HG03196 (cell line): ENCODE measurements at regions not wholly inside any gene's neighbourhood (a gene's known extent, or its start where the extent isn't known, plus 50 kb on each side); places are given as distances from the start of the nearest gene placed in this dataset.
A peak's percentile ranks its signal among the peaks of the same experiment; 100 is the strongest.
"Not testable (repeated sequence)": the region's sequence is repeated elsewhere in the genome, so short reads cannot be mapped to it uniquely, and the experiment has no call there.

Experiments used
- ATAC-seq: cut with Tn5 transposase; IDR thresholded peaks from one replicate; pipeline ENCODE4 v1.9.1; 2021; ENCODE audit not compliant: unreplicated experiment

DNA sequence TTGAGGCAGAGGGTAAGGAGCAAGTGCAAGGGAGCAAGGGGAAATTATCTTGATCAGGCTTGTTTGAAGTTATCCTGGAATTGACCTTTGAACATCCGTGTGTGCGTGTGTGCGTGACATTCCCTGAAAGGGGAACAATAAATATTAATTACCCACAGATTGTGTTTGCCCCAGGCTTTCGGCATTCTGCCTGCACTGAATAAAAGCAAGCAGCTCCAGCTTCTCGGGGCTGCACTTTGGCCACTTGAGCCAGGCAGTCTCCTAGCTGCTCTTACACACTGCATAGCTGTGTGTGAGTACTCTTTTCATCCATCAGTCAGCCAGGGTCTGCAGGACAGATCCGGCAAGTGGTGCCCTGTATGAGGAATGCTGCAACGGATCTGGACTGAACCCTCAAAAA, 107.7 kb upstream of the BTN3A2 start:
- no peak for ATAC-seq

DNA sequence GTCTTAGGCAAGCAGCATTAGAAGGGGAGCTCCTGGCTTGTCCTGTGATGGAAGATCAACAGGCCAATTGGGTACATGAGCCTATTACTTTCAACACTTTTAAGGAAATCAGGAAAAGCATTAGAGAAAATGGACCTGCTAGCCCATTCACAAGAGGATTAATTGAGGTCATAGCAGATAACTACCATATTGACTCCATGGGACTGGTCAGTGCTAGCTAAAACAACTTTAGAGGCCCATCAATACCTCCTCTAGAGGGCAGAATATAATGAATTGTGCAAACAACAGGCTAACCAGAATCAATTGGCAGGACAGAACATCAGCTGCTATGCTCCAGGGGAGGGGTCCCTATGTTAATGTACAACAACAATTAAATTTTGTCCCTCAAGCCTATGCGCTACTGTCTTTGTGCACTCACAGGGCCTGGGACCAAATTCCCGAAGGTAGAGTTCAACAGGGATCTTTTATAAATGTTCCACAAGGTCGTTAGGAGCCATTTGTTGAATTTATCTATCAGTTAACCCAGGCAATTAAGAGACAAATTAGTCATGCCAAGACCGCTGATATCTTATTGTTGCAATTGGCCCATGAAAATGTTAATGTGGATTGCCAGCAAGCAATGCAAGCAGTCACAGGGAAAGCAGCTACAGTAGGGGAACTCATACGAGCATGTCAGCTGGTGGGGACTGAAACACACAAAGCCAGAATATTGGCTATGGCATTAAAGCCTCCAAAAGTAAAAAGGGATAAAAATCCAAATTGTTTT, 106.6 kb upstream of the BTN3A2 start:
- ATAC-seq = no peak

DNA sequence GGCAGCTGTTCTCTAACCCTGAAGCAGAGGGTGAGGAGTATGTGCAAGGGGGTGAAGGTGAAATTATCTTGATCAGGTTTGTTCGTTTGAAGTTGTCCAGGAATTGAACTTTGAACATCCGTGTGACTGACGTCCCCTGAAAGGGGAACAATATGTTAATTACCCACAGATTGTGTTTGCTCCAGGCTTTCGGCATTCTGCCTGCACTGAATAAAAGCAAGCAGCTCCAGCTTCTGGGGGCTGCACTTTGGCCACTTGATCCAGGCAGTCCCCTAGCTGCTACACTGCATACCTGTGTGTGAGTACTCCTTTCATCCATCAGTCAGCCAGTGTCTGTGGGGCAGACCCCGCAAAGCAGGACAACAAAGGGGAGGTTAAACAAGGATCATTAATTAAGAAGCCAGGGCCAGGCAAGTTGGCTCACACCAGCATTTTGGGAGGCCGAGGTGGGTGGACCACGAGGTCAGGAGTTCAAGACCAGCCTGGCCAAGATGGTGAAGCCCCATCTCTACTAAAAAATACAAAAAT, 104.8 kb upstream of the BTN3A2 start:
- ATAC-seq = no peak

DNA sequence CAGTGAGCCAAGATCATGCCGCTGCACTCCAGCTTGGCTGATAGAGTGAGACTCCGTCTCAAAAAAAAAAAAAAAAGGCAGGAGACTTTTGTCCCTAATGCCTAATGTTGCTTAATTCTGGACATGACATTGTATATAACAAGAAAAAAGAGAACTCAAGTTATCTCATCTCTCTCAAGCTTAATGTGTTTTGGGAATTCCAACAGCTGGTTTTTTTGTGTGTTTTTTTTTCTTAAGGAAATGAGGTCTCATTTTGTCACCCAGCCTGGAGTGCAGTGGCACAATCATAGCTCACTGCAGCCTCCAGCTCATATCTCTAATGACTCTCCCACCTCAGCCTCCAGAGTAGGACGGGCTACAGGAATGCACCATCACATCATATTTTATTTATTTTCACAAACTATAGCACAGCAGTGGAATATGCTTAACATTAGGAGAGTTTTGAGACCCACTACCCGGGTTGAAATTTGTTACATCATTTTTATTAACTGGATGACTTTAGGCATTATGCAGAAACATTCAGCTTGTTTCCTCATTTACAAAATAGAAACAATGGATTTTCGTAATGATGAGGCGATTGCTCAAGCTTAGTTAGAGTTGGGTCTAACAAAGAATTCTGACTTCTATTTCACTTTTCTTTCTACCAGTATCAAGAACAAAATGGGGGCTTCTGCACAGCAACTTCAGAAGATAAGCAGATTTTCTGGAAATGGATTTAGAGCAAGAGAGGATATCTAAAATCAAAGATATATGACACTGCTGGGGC, 104.1 kb upstream of the BTN3A2 start:
- no peak for ATAC-seq

DNA sequence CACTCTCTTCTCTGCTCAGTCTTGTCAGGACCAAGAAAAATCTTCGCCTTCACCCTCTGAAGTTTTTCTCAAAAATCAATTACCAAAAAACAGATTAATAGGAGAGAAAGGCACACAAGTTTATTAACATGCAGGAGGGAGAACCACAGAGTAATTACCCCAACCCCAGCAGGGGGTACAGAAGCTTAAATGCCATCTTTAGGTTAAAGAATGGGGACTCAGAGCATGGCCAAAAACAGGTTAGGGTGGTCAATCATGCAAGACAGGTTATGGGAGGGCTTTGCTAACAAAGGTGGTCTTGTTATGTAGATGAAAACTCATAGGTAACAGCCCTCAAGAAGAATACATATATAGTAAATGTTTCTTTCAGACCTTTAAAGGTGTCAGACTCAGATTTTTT, 100.5 kb upstream of the BTN3A2 start:
- ATAC-seq = no peak

DNA sequence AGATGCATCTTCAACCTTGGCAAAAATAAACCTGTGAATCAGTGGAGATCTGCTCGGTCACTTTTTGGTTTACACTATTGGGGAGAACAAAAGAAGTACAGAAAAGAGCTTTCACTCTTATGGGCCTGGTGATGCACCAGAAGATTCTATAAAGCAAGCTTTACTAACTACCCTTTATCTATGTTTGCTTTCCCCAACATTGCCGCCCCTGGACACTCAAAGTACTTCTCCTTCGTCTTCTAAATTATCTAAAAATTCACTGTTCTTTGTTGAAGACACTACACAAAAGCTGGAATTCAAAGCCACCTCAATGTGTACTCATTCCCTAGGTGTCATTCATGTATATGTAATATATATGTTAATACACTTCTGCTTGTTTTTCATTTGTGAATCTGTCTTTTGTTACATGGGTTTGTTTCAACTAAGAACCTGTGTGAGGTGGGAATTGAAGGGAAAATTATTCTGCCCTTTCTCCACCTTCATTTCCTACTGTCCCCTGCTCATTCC, 97.9 kb upstream of the BTN3A2 start:
- no peak for ATAC-seq

DNA sequence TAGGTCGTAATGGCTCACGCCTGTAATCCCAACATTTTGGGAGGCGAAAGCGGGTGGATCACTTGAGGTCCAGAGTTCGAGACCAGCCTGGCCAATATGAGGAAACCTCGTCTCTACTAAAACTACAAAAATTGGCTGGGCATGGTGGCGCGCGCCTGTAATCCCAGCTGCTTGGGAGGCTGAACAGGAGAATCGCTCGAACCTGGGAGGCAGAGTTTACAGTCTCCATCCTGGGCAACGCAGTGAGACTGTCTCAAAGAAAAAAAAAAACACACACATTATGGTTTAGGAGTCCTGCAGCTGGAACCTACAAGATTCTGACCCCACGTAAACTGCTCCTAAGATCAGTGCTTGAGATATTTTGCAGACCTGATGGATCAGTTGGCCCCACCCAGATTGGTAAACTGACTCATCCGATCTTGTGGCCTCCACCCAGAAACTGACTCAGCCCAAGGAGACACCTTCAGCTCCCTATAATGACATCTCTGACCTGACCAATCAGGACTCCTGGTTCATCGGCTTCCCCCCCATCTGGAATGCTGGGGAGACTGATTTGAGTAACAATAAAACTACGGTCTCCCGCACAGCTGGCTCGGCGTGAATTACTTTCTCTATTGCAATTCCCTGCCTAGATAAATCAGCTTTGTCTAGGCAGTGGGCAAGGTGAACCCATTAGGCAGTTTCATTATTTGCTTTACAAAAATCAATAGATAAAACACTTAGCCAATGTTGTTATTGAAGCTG, 96.2 kb upstream of the BTN3A2 start:
- ATAC-seq = no peak

DNA sequence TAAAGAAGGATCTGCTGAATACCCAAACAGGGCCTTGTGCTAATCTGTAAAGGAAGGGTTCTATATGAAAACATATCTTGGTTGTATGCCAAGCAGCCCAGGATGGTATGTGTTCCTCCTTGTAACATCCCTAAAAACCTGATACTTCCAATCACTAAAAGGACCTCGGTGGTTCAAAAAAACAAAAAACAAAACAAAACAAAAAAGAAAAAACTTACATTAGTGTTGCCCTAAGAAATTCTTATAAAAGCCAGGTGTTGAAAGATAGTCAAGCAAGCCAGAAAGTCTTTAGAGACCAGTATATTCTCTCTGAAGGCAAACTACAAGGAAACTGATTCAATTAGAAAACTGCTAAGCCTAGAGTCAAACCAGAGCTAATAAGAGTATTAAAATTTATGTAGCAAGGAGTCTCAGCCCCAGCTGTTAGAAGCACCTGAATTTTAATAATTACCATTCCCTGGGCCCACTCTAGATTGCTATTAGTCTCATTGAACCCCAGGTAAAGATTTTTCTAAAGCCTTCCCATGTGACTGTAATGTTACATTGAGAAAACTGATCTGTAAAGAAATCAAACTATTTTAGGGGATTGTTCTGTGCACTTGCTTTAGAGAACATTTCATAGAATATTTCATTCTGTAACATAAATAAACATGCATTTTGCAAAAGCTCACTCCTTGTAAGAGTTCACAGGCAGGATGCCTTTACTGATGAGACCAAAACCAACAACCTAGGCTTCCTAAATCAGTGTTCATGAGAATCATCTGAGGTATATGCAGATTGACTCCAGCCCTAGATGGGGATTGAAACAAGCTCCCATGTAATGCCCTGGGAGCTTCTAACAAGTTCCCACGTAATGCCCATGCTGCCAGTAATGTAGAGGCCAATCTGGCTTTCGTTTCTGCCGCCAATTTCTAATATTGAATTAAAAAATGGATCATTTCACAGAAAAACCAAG, 95.2 kb upstream of the BTN3A2 start:
- no peak for ATAC-seq

DNA sequence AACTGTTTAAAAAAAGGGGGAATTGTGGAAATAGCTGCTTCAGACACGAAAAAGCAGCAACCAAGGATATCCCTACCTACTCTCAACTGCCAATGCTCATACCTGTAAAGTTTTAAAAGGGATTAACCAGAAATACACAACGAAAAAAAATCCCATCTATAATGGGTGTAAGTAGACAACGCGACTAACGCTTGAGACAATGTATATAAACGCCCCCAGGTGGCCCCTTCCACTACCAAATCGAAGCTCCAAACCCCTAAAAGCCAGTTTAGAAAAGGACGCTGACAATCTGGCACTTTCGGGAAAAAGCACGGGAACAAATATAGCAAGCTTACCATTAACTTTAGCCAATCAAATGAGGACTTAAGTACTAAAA, 94.5 kb upstream of the BTN3A2 start:
- no peak for ATAC-seq

DNA sequence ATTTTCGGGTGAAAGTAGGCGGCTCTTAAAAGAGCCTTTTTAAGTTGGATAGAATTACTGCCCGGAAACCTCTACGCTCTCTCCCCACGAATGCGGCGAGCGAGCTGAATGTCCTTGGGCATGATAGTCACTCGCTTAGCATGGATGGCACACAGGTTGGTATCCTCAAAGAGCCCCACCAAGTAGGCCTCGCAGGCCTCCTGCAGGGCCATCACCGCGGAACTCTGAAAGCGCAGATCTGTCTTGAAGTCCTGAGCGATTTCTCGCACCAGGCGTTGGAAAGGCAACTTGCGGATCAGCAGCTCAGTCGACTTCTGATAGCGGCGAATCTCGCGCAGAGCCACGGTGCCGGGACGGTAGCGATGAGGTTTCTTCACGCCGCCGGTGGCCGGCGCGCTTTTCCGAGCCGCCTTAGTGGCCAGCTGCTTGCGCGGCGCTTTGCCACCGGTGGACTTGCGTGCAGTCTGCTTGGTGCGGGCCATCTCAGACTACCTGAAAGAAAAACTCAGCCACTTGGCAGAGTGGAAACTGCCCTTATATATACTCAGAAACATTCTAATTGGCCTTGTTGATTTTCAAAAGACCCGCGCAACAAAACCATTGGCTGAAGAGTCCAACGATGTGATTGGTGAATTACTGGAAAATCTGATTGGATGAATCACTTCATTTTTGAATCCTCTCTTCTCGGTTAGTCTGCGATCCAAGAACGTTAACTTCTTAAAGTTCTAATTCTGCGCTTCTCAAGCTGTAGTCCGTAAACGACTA, 93.9 kb upstream of the BTN3A2 start:
- ATAC-seq = peak; percentile 26

DNA sequence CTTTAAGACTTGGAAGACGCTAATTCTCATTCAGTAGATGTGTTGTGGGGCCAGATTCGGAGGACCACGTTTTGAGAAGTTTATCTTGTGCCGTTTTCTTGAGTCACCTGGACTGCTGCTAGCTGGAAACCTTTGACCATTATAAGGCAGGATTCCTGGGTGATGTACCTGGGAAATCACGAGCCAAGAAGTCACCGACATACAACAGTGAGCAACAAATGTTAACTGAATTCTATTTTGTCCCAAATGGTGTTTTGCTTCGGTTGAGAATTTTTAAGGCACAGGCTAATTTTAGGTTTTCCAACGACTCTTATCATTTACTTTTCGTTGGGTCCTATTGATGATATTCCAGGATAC, 93.4 kb upstream of the BTN3A2 start:
- ATAC-seq = no peak

DNA sequence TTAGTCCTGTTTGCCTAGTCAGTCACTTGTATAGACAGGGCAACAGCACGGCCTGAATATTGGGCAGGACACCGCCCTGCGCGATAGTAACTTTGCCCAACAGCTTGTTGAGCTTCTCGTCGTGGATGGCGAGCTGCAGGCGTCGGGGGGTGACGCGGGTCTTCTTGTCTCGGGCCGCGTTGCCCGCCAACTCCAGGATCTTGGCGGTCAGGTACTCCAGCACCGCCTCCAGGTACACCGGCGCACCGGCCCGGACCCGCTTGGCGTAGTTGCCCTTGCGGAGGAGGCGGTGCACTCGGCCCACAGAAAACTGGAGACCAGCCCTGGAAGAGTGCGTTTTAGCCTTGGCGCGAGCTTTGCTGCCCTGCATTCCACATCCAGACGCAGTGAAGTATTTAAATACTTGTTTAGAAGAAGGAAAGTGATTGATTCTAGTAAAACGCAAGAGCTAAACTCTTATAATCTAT, 92.8 kb upstream of the BTN3A2 start:
- peak; percentile 6 for ATAC-seq

DNA sequence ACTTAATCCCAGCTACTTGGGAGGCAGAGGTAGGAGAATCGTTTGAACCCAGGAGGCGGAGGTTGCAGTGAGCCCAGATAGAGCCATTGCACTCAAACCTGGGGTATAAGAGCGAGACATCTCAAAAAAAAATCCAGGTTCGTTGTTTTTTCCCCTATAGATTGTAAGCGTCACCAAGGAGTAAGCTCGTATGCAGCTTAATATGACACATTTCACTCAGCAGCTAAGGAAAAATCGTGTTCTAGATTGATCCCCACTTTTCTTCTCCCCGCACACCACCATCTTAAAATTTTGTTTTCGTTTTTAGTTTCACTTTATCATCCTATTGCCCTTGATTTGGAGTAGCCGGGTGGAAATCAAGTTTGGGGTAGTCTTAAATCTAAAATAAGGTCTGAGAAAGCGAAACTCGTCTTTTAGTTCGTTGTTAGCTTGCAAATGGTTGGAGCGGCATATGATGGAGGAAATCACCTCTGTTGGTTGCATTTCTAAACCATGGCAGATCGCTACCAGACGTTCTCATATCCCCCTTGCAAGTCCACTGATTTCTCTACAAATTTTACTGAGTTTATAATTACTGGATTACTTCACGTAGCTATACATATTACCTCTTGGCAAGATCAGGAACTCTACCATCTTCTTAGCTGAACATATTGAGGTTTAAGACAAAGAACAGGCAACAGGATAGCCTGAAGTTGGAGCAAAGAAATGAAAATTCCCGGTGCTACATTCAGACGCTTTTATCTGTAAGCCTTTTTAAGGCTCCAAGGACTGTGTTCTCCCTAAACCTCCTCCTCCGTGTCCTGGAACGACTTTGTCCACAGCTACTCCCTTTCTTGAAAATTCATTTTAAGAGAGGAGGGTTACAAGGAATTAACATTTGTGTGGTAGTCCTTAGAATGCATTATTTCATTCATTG, 91.1 kb upstream of the BTN3A2 start:
- ATAC-seq = no peak

DNA sequence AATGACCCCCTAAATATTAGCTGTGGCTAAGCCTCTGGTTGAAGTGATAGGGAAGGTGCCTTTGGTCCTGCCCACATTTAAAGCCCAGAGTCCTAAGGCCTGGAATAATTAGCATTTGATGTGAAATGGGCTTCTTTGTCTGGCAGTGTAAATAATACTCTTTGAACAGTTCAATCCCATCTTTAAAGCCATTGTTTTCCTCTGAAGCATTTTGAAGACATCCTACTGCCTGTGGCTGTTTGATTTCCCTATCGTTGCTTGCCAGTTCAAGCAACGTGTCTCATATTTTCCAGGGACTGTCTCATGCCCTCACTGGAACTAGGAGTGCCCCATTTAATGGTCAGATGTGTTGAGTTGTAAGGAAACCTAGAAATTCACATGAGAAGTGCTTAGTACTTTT, 89.3 kb upstream of the BTN3A2 start:
- ATAC-seq = no peak

DNA sequence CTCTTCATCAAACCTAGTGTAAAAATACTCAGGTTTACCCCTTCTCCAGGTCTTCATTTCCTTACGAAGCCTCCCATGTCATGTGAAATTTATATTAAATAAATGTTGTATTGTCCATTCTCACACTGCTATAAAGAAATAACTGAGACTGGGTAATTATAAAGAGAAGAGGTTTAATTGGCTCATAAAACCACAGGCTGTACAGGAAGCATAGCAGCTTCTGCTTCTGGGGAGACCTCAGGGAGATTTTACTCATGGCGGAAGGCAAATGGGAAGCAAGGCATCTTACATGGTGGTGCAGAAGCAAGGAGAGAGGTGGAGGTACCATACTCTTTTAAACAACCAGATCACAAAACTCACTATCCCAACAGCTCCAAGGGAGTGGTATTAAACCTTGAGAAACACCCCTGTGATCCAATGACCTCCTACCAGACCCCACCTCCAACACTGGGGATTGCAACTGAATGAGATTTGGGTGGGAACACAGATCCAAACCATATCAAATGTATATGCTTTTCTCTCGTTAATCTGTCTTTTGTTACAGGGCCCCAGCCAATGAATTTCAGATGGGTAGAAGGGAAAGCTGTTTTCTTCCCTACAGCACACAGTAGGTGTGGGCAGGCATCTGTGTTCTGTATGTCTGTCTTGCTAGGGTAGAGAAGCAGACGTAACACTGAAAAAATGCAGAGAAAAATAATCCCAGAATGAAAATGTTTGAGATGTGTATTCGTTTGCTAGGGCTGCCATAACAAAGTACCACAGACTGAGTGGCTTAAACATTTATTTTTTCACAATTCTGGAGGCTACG, 88.0 kb upstream of the BTN3A2 start:
- no peak for ATAC-seq

DNA sequence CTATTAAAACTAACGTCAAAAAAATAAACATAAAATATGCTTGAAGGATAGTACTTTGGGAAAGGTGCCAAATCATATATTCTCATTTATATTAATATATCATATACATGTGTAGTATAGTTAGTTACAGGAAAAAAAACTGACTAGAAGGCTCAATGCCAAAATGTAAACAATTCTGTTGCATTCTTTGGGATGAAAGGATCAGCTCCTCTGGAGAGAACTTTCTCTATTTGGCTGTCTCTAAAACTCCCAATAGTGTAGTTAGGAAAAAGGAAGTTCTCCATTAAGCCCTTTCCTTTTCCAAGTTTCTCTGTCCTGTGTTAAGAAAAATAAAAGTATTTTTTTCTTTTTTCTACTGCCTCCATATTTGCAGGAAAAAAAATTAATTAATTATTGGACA, 86.5 kb upstream of the BTN3A2 start:
- no peak for ATAC-seq

DNA sequence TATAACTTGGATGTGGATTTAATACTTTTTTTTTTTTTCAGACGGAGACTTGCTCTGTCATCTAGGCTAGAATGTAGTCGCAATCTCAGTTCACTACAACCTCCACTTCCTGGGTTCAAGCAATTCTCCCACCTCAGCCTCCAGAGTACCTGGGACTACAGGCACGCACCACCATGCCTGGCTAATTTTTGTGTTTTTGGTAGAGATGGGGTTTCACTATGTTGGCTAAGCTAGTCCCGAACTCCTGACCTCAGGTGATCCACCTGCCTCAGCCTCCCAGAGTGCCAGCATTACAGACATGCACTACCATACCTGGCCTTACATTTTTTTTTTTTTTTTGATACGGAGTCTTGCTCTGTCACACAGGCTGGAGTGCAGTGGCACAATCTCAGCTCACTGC, 85.6 kb upstream of the BTN3A2 start:
- not testable (repeated sequence) for ATAC-seq

DNA sequence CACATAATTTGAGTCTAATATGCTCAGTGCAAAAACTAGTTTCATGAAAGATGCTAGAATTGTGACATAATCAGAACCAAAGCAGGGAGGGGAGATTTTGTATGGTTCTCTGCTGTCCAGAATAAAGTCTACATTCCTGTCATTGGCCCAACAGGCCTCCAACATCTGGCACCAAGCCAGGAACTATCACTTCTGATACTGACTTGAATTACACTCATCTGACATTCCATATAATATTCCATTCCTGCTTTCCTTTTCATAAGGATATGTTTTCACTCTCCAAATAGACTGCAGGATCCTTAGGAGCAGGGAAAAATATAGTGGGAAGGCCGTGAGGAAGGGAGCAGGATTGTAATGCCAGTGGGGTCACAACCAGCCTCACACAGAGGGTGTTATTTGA, 84.6 kb upstream of the BTN3A2 start:
- ATAC-seq = no peak
